Endodermal cell (in vitro differentiated cells): ENCODE measurements at regions not wholly inside any gene's neighbourhood (a gene's known extent, or its start where the extent isn't known, plus 50 kb on each side); places are given as distances from the start of the nearest gene placed in this dataset.

Source experiments
- DNase-seq: peaks from one replicate; pipeline ENCODE4 v3.0.0-alpha.2; 2017
- H3K27ac ChIP-seq: 2 replicates; pipeline ENCODE4 v1.5.1; 2013; ENCODE audit warnings: mild to moderate bottlenecking, low read depth, low read length, moderate library complexity
- H3K27me3 ChIP-seq: 2 replicates; pipeline ENCODE4 v1.6.1; 2013; ENCODE audit warnings: mild to moderate bottlenecking, low read length, moderate library complexity; ENCODE audit not compliant: insufficient read depth, control insufficient read depth, poor library complexity, severe bottlenecking
- H3K36me3 ChIP-seq: 2 replicates; pipeline ENCODE4 v1.7.0; 2013; ENCODE audit warnings: mild to moderate bottlenecking, low read length, moderate library complexity; ENCODE audit not compliant: control insufficient read depth, insufficient read depth
- H3K4me1 ChIP-seq: one replicate; pipeline ENCODE4 v1.7.0; 2013; ENCODE audit warnings: low read length; ENCODE audit not compliant: control insufficient read depth, insufficient read depth
- H3K4me3 ChIP-seq: 2 replicates; pipeline ENCODE4 v1.5.1; 2013; ENCODE audit warnings: mild to moderate bottlenecking, low read length, moderate library complexity
- H3K9ac ChIP-seq: 2 replicates; pipeline ENCODE4 v1.6.1; 2013; ENCODE audit warnings: mild to moderate bottlenecking, low read length, moderate library complexity; ENCODE audit not compliant: poor library complexity, severe bottlenecking; ENCODE audit errors: extremely low read depth
- H3K9me3 ChIP-seq: 2 replicates; pipeline ENCODE4 v1.6.1; 2013; ENCODE audit warnings: mild to moderate bottlenecking, low read length, moderate library complexity; ENCODE audit not compliant: control insufficient read depth
- H3K27ac Mint-ChIP-seq: 2 replicates; pipeline ENCODE4 v1.8.0; 2020; ENCODE audit warnings: mixed read lengths
- H3K27me3 Mint-ChIP-seq: 2 replicates; pipeline ENCODE4 v1.8.0; 2021; ENCODE audit warnings: mild to moderate bottlenecking, mixed read lengths; ENCODE audit not compliant: insufficient read depth
- H3K36me3 Mint-ChIP-seq: 2 replicates; pipeline ENCODE4 v1.8.0; 2020; ENCODE audit warnings: low read depth, mixed read lengths
- H3K4me1 Mint-ChIP-seq: 2 replicates; pipeline ENCODE4 v1.8.0; 2020; ENCODE audit warnings: mixed read lengths
- H3K4me3 Mint-ChIP-seq: 2 replicates; pipeline ENCODE4 v1.8.0; 2020; ENCODE audit warnings: mild to moderate bottlenecking, moderate library complexity, mixed read lengths
- H3K9me3 Mint-ChIP-seq: 2 replicates; pipeline ENCODE4 v1.8.0; 2020; ENCODE audit warnings: mild to moderate bottlenecking, mixed read lengths
- CTCF ChIP-seq: fragments of 200-600 bp; sonication (generic); conservative IDR thresholded peaks from 2 replicates; pipeline ENCODE4 v1.5.0; 2021; ENCODE audit warnings: antibody characterized with exemption, mild to moderate bottlenecking
- WGBS, 2 experiments: methylation state at CpG; one replicate each; pipeline versions ENCODE4 v1.1.5 to v1.1.7; 2013; ENCODE audit warnings: missing lambda C conversion rate in 2 of 2, mixed read lengths in 1 of 2; ENCODE audit not compliant: insufficient coverage in 1 of 2, insufficient read length in 1 of 2; 5-methylcytosine and 5-hydroxymethylcytosine counted together

- H3K27me3 Mint-ChIP-seq = peaks cover 2% of the 10 kb centered on the region
- no peak overlapping the region for H3K9ac ChIP-seq
- H3K4me1 ChIP-seq = no peaks in the 10 kb centered on the region
- H3K4me1 Mint-ChIP-seq = no peaks in the 10 kb centered on the region
- H3K27me3 ChIP-seq = no peaks in the 10 kb centered on the region
- no peak overlapping the region for H3K27ac Mint-ChIP-seq
- H3K9me3 Mint-ChIP-seq = peaks cover 45% of the 10 kb centered on the region
- H3K4me3 ChIP-seq = no peak overlapping the region
- H3K36me3 Mint-ChIP-seq = peaks cover 11% of the 10 kb centered on the region
- TF ChIP-seq CTCF = no peak
- H3K36me3 ChIP-seq = no peaks in the 10 kb centered on the region
- H3K4me3 Mint-ChIP-seq = no peak overlapping the region
- peaks cover 44% of the 10 kb centered on the region for H3K9me3 ChIP-seq
- DNase-seq = no peak
- H3K27ac ChIP-seq = no peak overlapping the region
Observed at GRCh38 chr10:49448924-49449323, 53.0 kb upstream of the DRGX start.

GRCh38 chr10:49446031-49446430, 50.1 kb upstream of the DRGX start:
- Mint-ChIP-seq H3K4me1 (no peaks in the 10 kb centered on the region), H3K4me3 (no peak overlapping the region), H3K9me3 (peaks cover 22% of the 10 kb centered on the region), H3K27ac (no peak overlapping the region), H3K27me3 (peaks cover 1% of the 10 kb centered on the region), H3K36me3 (no peaks in the 10 kb centered on the region)
- Histone ChIP-seq H3K27ac (no peak overlapping the region), H3K4me3 (no peak overlapping the region), H3K27me3 (no peaks in the 10 kb centered on the region), H3K4me1 (no peaks in the 10 kb centered on the region), H3K9me3 (peaks cover 17% of the 10 kb centered on the region), H3K36me3 (no peaks in the 10 kb centered on the region), H3K9ac (no peak overlapping the region)
- DNase-seq = no peak
- 46% methylated on average over 1 of the region's 1 CpG; no CpG with 5 or more reads in 1 of the 2 experiments for WGBS, 2 experiments
- no peak for TF ChIP-seq CTCF
